Hepatocyte (in vitro differentiated cells): ENCODE measurements at regions not wholly inside any gene's neighbourhood (a gene's known extent, or its start where the extent isn't known, plus 50 kb on each side); places are given as distances from the start of the nearest gene placed in this dataset.

Experiments
- DNase-seq: peaks from one replicate; pipeline ENCODE4 v3.0.0-alpha.2; 2016; ENCODE audit warnings: low spot score
- H2AFZ ChIP-seq: fragments of 200-600 bp; sonication (generic); 2 replicates; pipeline ENCODE4 v1.6.0; 2016; ENCODE audit warnings: antibody characterized with exemption, mild to moderate bottlenecking
- H3K27ac ChIP-seq: fragments of 200-600 bp; sonication (generic); 2 replicates; pipeline ENCODE4 v1.5.1; 2016; ENCODE audit warnings: mild to moderate bottlenecking
- H3K27me3 ChIP-seq: fragments of 200-600 bp; sonication (generic); 2 replicates; pipeline ENCODE4 v1.6.1; 2016
- H3K36me3 ChIP-seq: fragments of 200-600 bp; sonication (generic); replicated peaks from 2 replicates; pipeline ENCODE4 v1.5.1; 2016; ENCODE audit warnings: low read depth; ENCODE audit not compliant: insufficient read depth
- H3K4me1 ChIP-seq: fragments of 200-600 bp; sonication (generic); 2 replicates; pipeline ENCODE4 v1.5.1; 2016; ENCODE audit warnings: mild to moderate bottlenecking, moderate library complexity; ENCODE audit not compliant: insufficient read depth
- H3K4me2 ChIP-seq: fragments of 200-600 bp; sonication (generic); 2 replicates; pipeline ENCODE4 v1.6.0; 2016
- H3K4me3 ChIP-seq: fragments of 200-600 bp; sonication (generic); 2 replicates; pipeline ENCODE4 v1.5.1; 2016; ENCODE audit warnings: mild to moderate bottlenecking
- H3K79me2 ChIP-seq: fragments of 200-600 bp; sonication (generic); 2 replicates; pipeline ENCODE4 v1.6.0; 2017; ENCODE audit warnings: mild to moderate bottlenecking
- H3K9me2 ChIP-seq: fragments of 200-600 bp; sonication (generic); replicated peaks from 2 replicates; pipeline ENCODE4 v1.6.0; 2017; ENCODE audit warnings: mild to moderate bottlenecking; ENCODE audit not compliant: insufficient read depth
- H3K9me3 ChIP-seq: fragments of 200-600 bp; sonication (generic); 2 replicates; pipeline ENCODE4 v1.5.1; 2016; ENCODE audit warnings: low read depth, mild to moderate bottlenecking
- H4K20me1 ChIP-seq: fragments of 200-600 bp; sonication (generic); 2 replicates; pipeline ENCODE4 v1.6.0; 2016; ENCODE audit warnings: mild to moderate bottlenecking; ENCODE audit not compliant: insufficient read depth, poor library complexity, severe bottlenecking
- EZH2 ChIP-seq: fragments of 200-600 bp; sonication (generic); IDR thresholded peaks from 2 replicates; pipeline ENCODE4 v1.6.1; 2016; ENCODE audit warnings: antibody characterized with exemption, mild to moderate bottlenecking, borderline replicate concordance
- EZH2phosphoT487 ChIP-seq: fragments of 200-600 bp; sonication (generic); IDR thresholded peaks from one replicate; pipeline ENCODE4 v1.6.1; 2018; ENCODE audit warnings: antibody characterized with exemption, mild to moderate bottlenecking, low read depth, moderate library complexity; ENCODE audit not compliant: unreplicated experiment, severe bottlenecking
- WGBS: methylation state at CpG from one replicate; pipeline ENCODE4 v1.1.6; 2016; ENCODE audit warnings: low lambda C conversion rate; ENCODE audit errors: missing lambda C conversion rate; 5-methylcytosine and 5-hydroxymethylcytosine counted together
- TF ChIP-seq, protein P1 (sequence below): fragments of 200-600 bp; sonication (generic); IDR thresholded peaks from 2 replicates; pipeline ENCODE4 v1.5.1; 2016; ENCODE audit warnings: antibody characterized with exemption, mild to moderate bottlenecking; ENCODE audit not compliant: poor library complexity

DNA sequence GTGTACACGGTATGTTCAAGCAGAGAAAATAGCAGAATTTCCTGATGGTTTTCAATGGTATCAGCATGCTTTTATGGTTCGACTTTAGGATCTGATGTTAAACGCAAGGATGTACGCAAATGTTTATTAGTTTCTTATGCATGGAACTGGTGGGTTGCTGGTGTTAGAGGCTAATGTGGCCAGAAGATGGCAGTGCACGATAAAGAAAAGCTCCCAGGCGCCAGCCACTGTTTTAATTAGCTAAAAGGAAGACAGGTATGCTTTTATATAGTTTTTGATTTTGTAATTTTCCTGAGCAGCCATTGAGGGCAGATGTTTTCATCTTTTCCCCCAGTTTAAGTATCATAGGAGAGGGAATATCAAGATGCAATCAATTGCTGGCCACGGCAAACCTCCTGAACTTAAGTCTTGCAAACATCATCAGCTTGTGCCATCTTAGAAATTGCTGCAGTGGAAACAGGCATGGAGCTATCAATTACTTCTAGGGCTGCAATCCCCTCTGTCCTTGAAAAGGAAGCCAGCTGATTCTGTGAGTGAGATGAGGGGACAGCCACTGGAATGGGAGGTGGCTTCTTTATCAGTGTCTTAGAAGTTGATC lies 648.5 kb upstream of the RBFOX1 start:
- 17% methylated on average over 7 of the region's 7 CpGs for WGBS

GRCh38 chr16:6682142-6682811 lies 650.4 kb upstream of the RBFOX1 start:
- Histone ChIP-seq H3K9me3 (no peaks in the 10 kb centered on the region), H3K4me3 (no peak overlapping the region), H3K4me2 (no peak overlapping the region), H3K79me2 (no peaks in the 10 kb centered on the region), H4K20me1 (no peaks in the 10 kb centered on the region), H2AFZ (no peak overlapping the region), H3K27ac (no peak overlapping the region), H3K36me3 (no peaks in the 10 kb centered on the region), H3K4me1 (no peaks in the 10 kb centered on the region), H3K27me3 (peaks cover 7% of the 10 kb centered on the region), H3K9me2 (no peaks in the 10 kb centered on the region)
- DNase-seq: peak; percentile 65
- TF ChIP-seq, protein P1, sequence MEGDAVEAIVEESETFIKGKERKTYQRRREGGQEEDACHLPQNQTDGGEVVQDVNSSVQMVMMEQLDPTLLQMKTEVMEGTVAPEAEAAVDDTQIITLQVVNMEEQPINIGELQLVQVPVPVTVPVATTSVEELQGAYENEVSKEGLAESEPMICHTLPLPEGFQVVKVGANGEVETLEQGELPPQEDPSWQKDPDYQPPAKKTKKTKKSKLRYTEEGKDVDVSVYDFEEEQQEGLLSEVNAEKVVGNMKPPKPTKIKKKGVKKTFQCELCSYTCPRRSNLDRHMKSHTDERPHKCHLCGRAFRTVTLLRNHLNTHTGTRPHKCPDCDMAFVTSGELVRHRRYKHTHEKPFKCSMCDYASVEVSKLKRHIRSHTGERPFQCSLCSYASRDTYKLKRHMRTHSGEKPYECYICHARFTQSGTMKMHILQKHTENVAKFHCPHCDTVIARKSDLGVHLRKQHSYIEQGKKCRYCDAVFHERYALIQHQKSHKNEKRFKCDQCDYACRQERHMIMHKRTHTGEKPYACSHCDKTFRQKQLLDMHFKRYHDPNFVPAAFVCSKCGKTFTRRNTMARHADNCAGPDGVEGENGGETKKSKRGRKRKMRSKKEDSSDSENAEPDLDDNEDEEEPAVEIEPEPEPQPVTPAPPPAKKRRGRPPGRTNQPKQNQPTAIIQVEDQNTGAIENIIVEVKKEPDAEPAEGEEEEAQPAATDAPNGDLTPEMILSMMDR: peak; percentile 65
- TF ChIP-seq EZH2phosphoT487: no peak
- 45% methylated on average over 19 of the region's 19 CpGs for WGBS

More for the DNA sequence above, 648.5 kb upstream of the RBFOX1 start:
- no peaks in the 10 kb centered on the region for H4K20me1 ChIP-seq
- H3K9me3 ChIP-seq: no peaks in the 10 kb centered on the region
- no peak overlapping the region for H2AFZ ChIP-seq
- peaks cover 7% of the 10 kb centered on the region for H3K27me3 ChIP-seq
- H3K4me1 ChIP-seq: no peaks in the 10 kb centered on the region
- peak; percentile 63 for DNase-seq
- H3K9me2 ChIP-seq: no peaks in the 10 kb centered on the region
- no peak overlapping the region for H3K4me3 ChIP-seq
- no peak overlapping the region for H3K27ac ChIP-seq
- H3K36me3 ChIP-seq: no peaks in the 10 kb centered on the region
- H3K4me2 ChIP-seq: no peak overlapping the region
- TF ChIP-seq EZH2: no peak
- TF ChIP-seq, protein P1: peak; percentile 86
- H3K79me2 ChIP-seq: no peaks in the 10 kb centered on the region

DNA sequence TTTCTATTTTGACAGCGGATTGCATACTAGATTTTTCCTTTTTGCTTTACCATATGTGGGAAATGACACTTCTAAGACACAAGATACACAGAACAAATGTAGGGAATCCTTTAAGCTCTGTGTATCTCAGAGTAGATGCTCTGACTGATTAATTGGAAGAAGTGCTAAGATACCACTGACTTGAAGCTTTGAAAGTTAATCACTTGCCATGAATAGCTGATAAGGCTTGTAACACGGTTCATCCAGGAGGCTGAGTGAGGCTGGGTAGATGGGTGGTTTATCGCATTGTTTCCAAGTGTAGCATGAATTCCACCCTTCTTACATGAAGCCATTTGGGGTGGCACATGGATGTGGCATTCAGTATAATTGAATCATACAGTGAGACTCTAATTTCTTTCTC lies 654.1 kb upstream of the RBFOX1 start:
- TF ChIP-seq EZH2: no peak
- TF ChIP-seq, protein P1: no peak
- no peak for TF ChIP-seq EZH2phosphoT487
- Histone ChIP-seq H3K4me3 (no peak overlapping the region), H4K20me1 (no peaks in the 10 kb centered on the region), H3K79me2 (no peaks in the 10 kb centered on the region), H3K9me2 (no peaks in the 10 kb centered on the region), H3K4me1 (no peaks in the 10 kb centered on the region), H3K36me3 (no peaks in the 10 kb centered on the region), H3K27ac (no peak overlapping the region), H3K27me3 (peaks cover 4% of the 10 kb centered on the region), H3K9me3 (no peaks in the 10 kb centered on the region), H3K4me2 (no peak overlapping the region), H2AFZ (no peak overlapping the region)
- no peak for DNase-seq
- 53% methylated on average over 3 of the region's 3 CpGs for WGBS
